BLaER1 treated with 17β-estradiol and CSF1 and Interleukin-3, amounts not matched to agents 10 nM and 100 nM (cell line): ENCODE measurements at regions not wholly inside any gene's neighbourhood (a gene's known extent, or its start where the extent isn't known, plus 50 kb on each side); places are given as distances from the start of the nearest gene placed in this dataset.
A peak's percentile ranks its signal among the peaks of the same experiment; 100 is the strongest.

Experiments
- H3K27ac ChIP-seq, 11 experiments: shearing (Covaris generic); formaldehyde crosslinking; 2 replicates each; pipeline ENCODE4 v1.8.1; 2022
- H3K27me3 ChIP-seq, 11 experiments: shearing (Covaris generic); formaldehyde crosslinking; 2 replicates each; pipeline ENCODE4 v1.8.1; 2022
- H3K36me3 ChIP-seq, 11 experiments: shearing (Covaris generic); formaldehyde crosslinking; 2 replicates each; pipeline ENCODE4 v1.8.1; 2022
- H3K4me1 ChIP-seq, 10 experiments: shearing (Covaris generic); formaldehyde crosslinking; 2 replicates each; pipeline ENCODE4 v1.8.1; 2022
- H3K4me2 ChIP-seq, 11 experiments: shearing (Covaris generic); formaldehyde crosslinking; 2 replicates each; pipeline ENCODE4 v1.8.1; 2022
- H3K4me3 ChIP-seq, 10 experiments: shearing (Covaris generic); formaldehyde crosslinking; 2 replicates each; pipeline ENCODE4 v1.8.1; 2022
- H3K9ac ChIP-seq, 11 experiments: shearing (Covaris generic); formaldehyde crosslinking; 2 replicates each; pipeline ENCODE4 v1.8.1; 2022
- H3K9me3 ChIP-seq, 11 experiments: shearing (Covaris generic); formaldehyde crosslinking; replicated peaks in 1 of 11; 2 replicates each; pipeline ENCODE4 v1.8.1; 2022
- H4K20me1 ChIP-seq, 11 experiments: shearing (Covaris generic); formaldehyde crosslinking; 2 replicates each; pipeline ENCODE4 v1.8.1; 2022
- Cebpa-rat ChIP-seq, 11 experiments: shearing (Covaris generic); IDR thresholded peaks; 2 replicates each; pipeline ENCODE4 v1.8.1; 2022

DNA sequence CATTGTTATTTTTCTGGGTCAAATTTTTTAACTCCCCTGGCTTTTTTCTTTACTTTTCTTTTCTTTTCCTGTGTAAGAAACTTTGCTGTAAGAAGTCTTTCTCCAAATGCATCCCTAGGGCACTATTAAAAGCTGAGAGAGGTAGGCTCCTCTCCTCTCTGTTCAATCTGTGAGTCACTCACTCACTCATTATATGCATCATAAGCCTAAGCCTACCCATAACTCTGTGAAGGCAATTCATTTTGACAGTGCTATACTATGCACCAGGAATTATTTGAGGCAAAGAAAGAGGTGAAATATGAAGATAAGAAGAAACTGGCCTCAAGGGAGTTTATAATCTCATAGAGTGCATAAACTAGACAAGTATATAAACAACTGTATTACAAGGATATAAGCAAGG lies 67.9 kb upstream of the PRR16 start:
- Histone ChIP-seq H3K4me3 (no peak overlapping the region), H3K27ac (no peak overlapping the region), H3K36me3 (peaks cover 0 to 16% (median 0%) of the 10 kb centered on the region in 11 experiments; a peak in 6 of 22 replicates), H3K4me1 (peaks cover 0 to 11% (median 0%) of the 10 kb centered on the region in 10 experiments; a peak in 3 of 20 replicates), H4K20me1 (no peaks in the 10 kb centered on the region), H3K9ac (no peak overlapping the region), H3K9me3 (peaks cover 14 to 85% (median 31%) of the 10 kb centered on the region in 11 experiments), H3K4me2 (no peak overlapping the region), H3K27me3 (no peaks in the 10 kb centered on the region)
- no peak for TF ChIP-seq Cebpa-rat (IDR thresholded peaks at IDR 0.05)

DNA sequence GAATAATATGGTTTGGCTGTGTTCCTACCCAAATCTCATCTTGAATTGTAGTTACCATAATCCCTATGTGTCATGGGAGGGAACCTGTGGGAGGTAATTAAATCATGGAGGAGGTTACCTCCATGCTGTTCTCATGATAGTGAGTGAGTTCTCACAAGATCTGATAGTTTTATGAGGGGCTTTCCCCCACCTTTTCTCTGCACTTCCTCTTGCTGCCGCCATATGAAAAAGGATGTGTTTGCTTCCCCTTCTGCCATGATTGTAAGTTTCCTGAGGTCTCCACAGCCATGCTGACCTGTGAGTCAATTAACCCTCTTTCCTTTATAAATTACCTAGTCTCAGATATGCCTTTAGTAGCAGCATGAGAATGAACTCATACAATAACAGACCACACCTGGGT lies 63.7 kb upstream of the PRR16 start:
- no peak overlapping the region for H3K4me3 ChIP-seq
- no peak overlapping the region for H3K4me2 ChIP-seq
- H3K9me3 ChIP-seq = peaks cover 14 to 69% (median 28%) of the 10 kb centered on the region in 11 experiments
- H3K27me3 ChIP-seq = no peaks in the 10 kb centered on the region
- H3K4me1 ChIP-seq = peaks cover 0 to 26% (median 8%) of the 10 kb centered on the region in 10 experiments; a peak in 15 of 20 replicates
- TF ChIP-seq Cebpa-rat (IDR thresholded peaks at IDR 0.05) = no peak
- H4K20me1 ChIP-seq = no peaks in the 10 kb centered on the region
- peak overlapping the region in 1 of 11 experiments; percentile 1; a peak in 2 of 22 replicates for H3K27ac ChIP-seq
- H3K9ac ChIP-seq = no peak overlapping the region
- peaks cover 0 to 16% (median 0%) of the 10 kb centered on the region in 11 experiments; a peak in 6 of 22 replicates for H3K36me3 ChIP-seq

DNA sequence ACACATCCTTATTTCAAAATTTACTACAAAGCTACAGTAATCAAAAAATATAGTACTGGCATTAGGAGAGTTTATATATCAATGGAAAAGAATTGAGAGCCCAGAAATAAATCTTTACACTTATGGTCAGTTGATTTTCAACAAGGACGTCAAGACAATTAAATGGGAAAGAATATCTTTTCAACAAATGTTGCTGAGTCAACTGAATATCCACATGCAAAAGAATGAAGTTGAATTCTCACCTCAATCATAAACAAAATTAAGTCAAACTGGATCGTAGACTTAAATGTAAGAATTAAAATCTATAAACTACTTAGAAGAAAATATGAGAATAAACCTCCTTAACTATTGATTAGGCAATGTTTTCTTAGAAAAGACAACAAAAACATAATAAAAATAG lies 61.5 kb upstream of the PRR16 start:
- H3K36me3 ChIP-seq = peaks cover 0 to 16% (median 0%) of the 10 kb centered on the region in 11 experiments; a peak in 6 of 22 replicates
- H3K9me3 ChIP-seq = peaks cover 14 to 85% (median 29%) of the 10 kb centered on the region in 11 experiments
- peaks cover 0 to 42% (median 26%) of the 10 kb centered on the region in 10 experiments; a peak in 17 of 20 replicates for H3K4me1 ChIP-seq
- no peak overlapping the region for H3K27ac ChIP-seq
- no peak overlapping the region for H3K9ac ChIP-seq
- H3K4me2 ChIP-seq = no peak overlapping the region
- no peak for TF ChIP-seq Cebpa-rat (IDR thresholded peaks at IDR 0.05)
- H3K27me3 ChIP-seq = no peaks in the 10 kb centered on the region
- no peaks in the 10 kb centered on the region for H4K20me1 ChIP-seq
- no peak overlapping the region for H3K4me3 ChIP-seq

DNA sequence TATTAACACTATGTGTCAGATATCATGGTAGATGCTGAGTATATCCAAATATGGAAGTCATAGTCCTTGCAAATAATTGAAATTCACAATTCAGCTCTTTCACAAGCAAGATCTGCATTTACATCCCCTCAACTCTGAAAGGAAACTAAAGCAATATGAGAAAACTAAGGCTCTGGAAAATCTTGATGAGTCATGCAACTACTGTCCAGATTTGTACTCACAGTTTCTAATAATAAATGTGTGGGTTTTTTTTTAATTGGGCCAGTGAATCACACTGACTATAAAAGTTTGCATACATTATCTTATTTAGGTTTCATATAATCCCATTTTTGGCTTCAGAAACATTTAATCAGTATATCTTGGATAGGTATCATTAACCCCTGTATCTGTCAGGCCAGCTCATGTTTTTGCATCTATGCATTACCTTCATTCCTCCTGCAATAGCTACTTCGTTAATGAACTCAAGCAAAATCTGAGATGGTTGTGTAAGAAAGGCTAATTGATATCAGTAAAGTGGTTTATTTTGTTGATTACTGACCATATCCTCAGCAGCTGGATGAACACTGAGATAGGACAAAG lies 58.7 kb upstream of the PRR16 start:
- peak overlapping the region; percentile 29 to 94 (median 68); a peak in 20 of 22 replicates for H3K27ac ChIP-seq
- H3K4me2 ChIP-seq = peak overlapping the region in 9 of 11 experiments; percentile 6 to 77 (median 57); a peak in 17 of 22 replicates
- 0 out of 22 replicates have a peak, but pooled peaks cover 0 to 1% (median 0%) of the 10 kb centered on the region in 11 experiments for H3K36me3 ChIP-seq
- no peaks in the 10 kb centered on the region for H4K20me1 ChIP-seq
- peaks cover 0 to 87% (median 15%) of the 10 kb centered on the region in 11 experiments; a peak in 18 of 22 replicates for H3K9me3 ChIP-seq
- 0 out of 20 replicates have a peak overlapping the region, but pooled peaks of 1 of the 10 experiments have one; percentile 9 for H3K4me3 ChIP-seq
- peaks cover 0 to 43% (median 26%) of the 10 kb centered on the region in 10 experiments; a peak in 17 of 20 replicates for H3K4me1 ChIP-seq
- peak overlapping the region in 5 of 11 experiments; percentile 36 to 73 (median 41); a peak in 7 of 22 replicates for H3K9ac ChIP-seq
- H3K27me3 ChIP-seq = no peaks in the 10 kb centered on the region
- no peak for TF ChIP-seq Cebpa-rat (IDR thresholded peaks at IDR 0.05)

DNA sequence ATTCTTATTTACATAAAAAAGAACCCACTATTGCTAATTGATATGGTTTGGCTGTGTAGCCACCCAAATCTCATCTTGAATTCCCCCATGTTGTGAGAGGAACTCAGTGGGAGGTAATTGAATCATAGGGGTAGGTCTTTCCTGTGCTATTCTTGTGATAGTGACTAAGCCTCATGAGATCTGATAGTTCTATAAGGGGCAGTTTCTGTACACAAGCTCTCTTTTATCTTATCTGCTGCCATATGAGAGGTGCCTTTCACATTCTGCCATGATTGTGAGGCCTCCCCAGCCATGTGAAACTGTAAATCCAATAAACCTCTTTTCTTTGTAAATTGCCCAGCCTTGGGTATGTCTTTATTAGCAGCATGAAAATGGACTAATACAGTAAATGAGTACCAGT lies 58.2 kb upstream of the PRR16 start:
- peak overlapping the region; percentile 35 to 94 (median 68); a peak in 21 of 22 replicates for H3K27ac ChIP-seq
- no peak for TF ChIP-seq Cebpa-rat (IDR thresholded peaks at IDR 0.05)
- peak overlapping the region in 5 of 11 experiments; percentile 37 to 73 (median 41); a peak in 7 of 22 replicates for H3K9ac ChIP-seq

DNA sequence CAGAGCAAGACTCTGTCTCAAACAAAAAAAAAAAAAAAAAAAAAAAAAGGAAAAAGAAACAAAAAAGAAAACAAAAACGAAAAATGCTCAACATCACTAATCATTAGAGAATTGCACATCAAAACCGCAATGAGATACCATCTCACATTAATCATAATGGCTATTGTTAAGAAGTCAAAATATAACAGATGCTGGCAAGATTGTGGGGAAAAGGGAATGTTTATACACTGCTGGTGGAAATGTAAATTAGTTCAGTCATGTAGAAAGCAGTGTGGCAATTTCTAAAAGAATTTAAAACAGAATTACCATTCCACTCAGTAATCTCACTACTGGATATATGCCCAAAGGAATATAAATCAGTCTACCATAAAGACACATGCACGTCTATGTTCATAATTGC lies 50.4 kb upstream of the PRR16 start:
- no peak for TF ChIP-seq Cebpa-rat (IDR thresholded peaks at IDR 0.05)
- peaks cover 0 to 35% (median 8%) of the 10 kb centered on the region in 11 experiments; a peak in 13 of 22 replicates for H3K9me3 ChIP-seq
- H3K27ac ChIP-seq = no peak overlapping the region
- H3K9ac ChIP-seq = no peak overlapping the region
- H3K4me3 ChIP-seq = no peak overlapping the region
- H3K27me3 ChIP-seq = no peaks in the 10 kb centered on the region
- H4K20me1 ChIP-seq = no peaks in the 10 kb centered on the region
- no peaks in the 10 kb centered on the region for H3K36me3 ChIP-seq
- no peak overlapping the region for H3K4me2 ChIP-seq
- H3K4me1 ChIP-seq = no peaks in the 10 kb centered on the region

More for the DNA sequence above, 58.2 kb upstream of the PRR16 start:
- Histone ChIP-seq H3K4me1 (peaks cover 0 to 43% (median 26%) of the 10 kb centered on the region in 10 experiments; a peak in 17 of 20 replicates), H3K27me3 (no peaks in the 10 kb centered on the region), H4K20me1 (no peaks in the 10 kb centered on the region), H3K36me3 (no peaks in the 10 kb centered on the region), H3K4me3 (0 out of 20 replicates have a peak overlapping the region, but pooled peaks of 1 of the 10 experiments have one; percentile 9), H3K4me2 (peak overlapping the region in 10 of 11 experiments; percentile 6 to 77 (median 56); a peak in 18 of 22 replicates), H3K9me3 (peaks cover 0 to 87% (median 12%) of the 10 kb centered on the region in 11 experiments; a peak in 17 of 22 replicates)
